Stimulated activated CD8-positive, alpha-beta memory T cell treated with anti-CD3 and anti-CD28 coated beads, Interleukin-4, amount 100 ng/mL, for 24 hours (primary cell): ENCODE measurements at regions not wholly inside any gene's neighbourhood (a gene's known extent, or its start where the extent isn't known, plus 50 kb on each side); places are given as distances from the start of the nearest gene placed in this dataset.

Source experiments
- DNase-seq: peaks from one replicate; pipeline ENCODE4 v3.0.0-alpha.2; 2020; ENCODE audit warnings: low read depth

DNA sequence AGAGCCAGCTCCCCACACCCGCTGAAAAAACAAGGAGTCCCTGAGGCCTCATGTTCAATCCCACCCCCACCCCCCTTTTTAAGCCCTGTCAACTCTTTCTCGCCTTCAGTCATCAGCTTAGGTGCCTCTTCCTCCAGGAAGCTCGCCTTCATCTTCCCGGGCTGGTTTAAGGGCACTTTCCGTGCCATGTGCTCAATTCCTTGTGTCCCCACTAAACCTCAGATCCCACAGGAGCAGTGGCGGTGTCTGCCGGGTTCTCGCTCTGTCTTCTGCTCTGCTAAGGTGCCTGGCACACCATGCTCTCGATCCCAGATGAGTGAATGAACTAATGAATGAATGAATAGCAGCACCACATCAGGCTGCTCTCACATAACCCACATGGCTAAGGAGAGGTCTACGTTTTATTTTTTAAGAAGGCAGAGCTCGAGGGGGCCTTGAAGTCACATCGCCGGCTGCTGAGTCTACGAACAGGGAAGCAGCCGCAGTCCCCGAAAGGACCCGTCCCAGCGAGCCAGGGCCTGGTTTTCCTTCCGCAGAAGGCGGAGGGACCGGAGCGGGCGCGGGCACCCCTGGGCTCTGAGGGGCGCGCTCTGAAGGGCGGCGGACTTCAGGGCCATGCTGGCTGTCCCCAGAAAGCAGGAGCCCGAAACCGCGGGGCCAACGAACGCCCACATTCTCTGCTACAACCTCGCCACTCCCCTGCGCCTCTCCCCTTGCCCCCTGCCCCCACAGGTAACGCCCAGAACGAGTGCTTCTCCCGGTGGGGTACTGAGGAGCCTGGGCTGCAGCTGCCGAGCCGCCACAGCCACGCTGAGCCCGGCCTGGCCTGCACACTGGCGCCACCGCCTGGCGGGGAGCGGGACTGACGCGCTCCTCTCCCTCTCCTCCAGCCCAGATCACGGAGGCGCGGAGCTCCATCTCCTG lies 73.4 kb upstream of the KCNMA1 start:
- peak; percentile 68 for DNase-seq

- DNase-seq: no peak
Measured at GRCh38 chr10:77710081-77710551, 72.5 kb upstream of the KCNMA1 start.

DNA sequence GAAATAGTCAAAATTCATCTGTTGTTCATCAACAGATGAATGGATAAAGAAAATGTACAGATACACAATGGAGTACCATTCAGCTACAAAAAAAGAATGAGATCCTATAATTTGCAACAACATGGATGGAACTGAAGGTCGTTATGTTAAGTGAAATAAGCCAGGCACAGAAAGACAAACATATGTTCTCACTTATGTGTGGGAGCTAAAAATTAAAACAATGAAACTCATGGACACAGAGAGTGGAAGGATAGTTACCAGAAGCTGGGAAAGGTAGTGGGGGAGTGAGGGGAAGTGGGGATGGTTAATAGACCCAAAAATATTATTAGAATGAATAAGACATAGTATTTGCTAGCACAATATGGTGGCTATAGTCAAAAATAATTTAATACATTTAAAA lies 70.0 kb upstream of the KCNMA1 start:
- no peak for DNase-seq

DNA sequence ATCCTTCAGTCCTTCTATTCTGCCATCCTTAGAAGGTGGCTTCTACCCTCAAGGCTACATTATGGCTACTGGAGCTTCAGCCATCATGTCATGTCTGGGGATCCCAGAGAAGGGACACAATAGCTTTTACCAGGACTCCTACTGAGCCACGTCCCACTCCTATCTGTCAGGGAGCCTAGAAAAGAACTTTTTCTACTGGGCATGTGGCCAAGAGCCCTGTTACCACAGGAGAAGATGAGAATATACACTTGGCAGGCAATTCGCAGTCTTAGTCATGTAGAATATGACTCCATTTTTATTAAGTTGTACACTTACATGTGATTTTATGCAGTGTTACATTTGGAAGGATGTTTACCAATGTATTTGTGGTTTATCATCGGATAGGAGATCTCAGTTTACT lies 64.6 kb upstream of the KCNMA1 start:
- no peak for DNase-seq

DNA sequence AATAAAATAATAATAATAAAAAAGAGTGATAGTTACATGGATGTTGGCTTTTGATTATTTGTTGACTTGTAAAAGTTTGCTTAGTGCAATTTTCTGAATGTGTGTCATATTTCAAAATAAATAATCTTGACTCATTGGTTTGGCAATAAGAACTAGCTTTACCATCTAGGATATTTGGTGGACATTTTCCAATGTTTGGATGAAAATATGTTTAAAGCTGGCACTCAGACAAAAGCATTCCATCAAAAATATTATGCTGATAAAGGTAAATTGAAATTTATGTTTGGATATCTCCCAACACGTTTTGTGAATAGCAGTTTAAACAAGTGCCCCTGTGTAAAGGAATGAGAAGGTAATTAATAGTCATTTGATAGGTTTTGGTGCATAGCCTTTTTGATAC lies 62.5 kb upstream of the KCNMA1 start:
- no peak for DNase-seq

DNA sequence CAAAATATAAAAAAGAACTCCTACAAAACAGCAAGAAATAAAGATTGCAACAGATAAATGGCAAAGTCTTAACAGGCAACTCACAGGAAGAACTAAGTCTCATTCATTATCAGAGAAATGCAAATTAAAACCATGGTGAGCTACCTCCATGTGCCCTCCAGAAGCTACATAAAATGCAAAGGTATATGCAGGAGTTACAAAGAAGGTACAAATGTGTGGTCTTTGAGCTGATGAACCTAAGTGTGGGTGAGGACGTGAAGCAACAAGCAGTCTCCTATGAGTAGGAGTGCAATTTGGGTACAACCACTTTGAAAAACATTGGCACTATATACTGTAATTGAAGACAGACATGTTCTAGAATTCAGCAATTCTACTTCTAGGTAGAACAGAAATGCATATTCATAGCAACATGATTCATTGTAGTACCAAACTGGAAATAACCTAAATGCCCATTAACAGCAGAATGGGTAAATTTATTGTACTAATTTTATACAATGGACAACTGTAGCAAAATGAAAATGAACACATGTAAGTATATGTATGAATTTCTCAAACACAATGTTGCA lies 61.6 kb upstream of the KCNMA1 start:
- no peak for DNase-seq

GRCh38 chr10:77698267-77698931 lies 60.8 kb upstream of the KCNMA1 start:
- no peak for DNase-seq

GRCh38 chr10:77696584-77696983 lies 59.0 kb upstream of the KCNMA1 start:
- DNase-seq: no peak

GRCh38 chr10:77695186-77695585 lies 57.6 kb upstream of the KCNMA1 start:
- no peak for DNase-seq

GRCh38 chr10:77692782-77693181 lies 55.2 kb upstream of the KCNMA1 start:
- no peak for DNase-seq

- no peak for DNase-seq
Measured at GRCh38 chr10:77689339-77689738, 51.7 kb upstream of the KCNMA1 start.

DNA sequence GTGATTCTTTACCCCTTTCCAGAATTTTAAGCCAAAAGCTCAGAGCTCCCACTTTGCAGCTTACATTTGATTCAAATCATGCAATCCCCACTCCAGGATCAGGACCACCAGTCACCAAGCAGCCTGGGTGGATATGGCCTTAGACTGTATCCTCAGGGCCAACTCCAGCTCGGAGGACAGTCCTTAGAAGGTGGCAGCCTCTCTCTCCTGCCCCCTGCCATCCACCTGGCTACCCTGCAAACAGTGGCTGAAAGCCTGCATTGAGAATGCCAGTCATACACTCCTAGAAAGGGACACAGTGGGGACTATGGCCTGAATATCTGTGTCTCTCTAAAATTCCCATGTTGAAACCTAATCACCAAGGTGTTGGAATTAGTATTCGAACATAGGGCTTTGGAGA lies 50.0 kb upstream of the KCNMA1 start:
- DNase-seq: no peak
